Keratinocyte (primary cell): ENCODE measurements at regions not wholly inside any gene's neighbourhood (a gene's known extent, or its start where the extent isn't known, plus 50 kb on each side); places are given as distances from the start of the nearest gene placed in this dataset.

Experiments used
- DNase-seq: peaks from one replicate; pipeline ENCODE4 v3.0.0-alpha.2; 2011; ENCODE audit warnings: low read depth, missing footprints, low spot score
- FAIRE-seq: peaks from 2 replicates; lab custom pipeline; 2011; peaks lifted over from hg19 to GRCh38; lab: Jason Lieb, UNC
- H2AFZ ChIP-seq: 2 replicates; pipeline ENCODE4 v1.6.0; 2012; ENCODE audit warnings: low read length, control low read depth, inconsistent platforms; ENCODE audit not compliant: control insufficient read depth
- H3K27ac ChIP-seq: 2 replicates; pipeline ENCODE4 v1.5.1; 2011; ENCODE audit warnings: low read length; ENCODE audit not compliant: control insufficient read depth, insufficient read depth
- H3K27me3 ChIP-seq: 3 replicates; pipeline ENCODE4 v1.6.0; 2011; ENCODE audit warnings: low read length; ENCODE audit not compliant: control insufficient read depth, insufficient read depth; ENCODE audit errors: extremely low read depth
- H3K36me3 ChIP-seq, 2 experiments: 2 replicates in 1 of 2; 3 replicates in 1 of 2; pipeline ENCODE4 v1.5.1; 2011; ENCODE audit warnings: low read length in 2 of 2, mild to moderate bottlenecking in 1 of 2; ENCODE audit not compliant: control insufficient read depth in 2 of 2, insufficient read depth in 2 of 2; ENCODE audit errors: extremely low read depth in 1 of 2
- H3K4me1 ChIP-seq: 3 replicates; pipeline ENCODE4 v1.5.1; 2011; ENCODE audit warnings: low read length; ENCODE audit not compliant: control insufficient read depth, insufficient read depth; ENCODE audit errors: extremely low read depth
- H3K4me2 ChIP-seq: 3 replicates; pipeline ENCODE4 v1.6.0; 2011; ENCODE audit warnings: low read depth, low read length; ENCODE audit not compliant: control insufficient read depth, insufficient read depth; ENCODE audit errors: extremely low read depth
- H3K4me3 ChIP-seq, 3 experiments: fragments of 200-600 bp in 1 of 3; sonication (generic) in 1 of 3; 2 replicates in 2 of 3; 3 replicates in 1 of 3; pipeline ENCODE4 v1.5.1; 2011 to 2016; ENCODE audit warnings: low read length in 3 of 3, mild to moderate bottlenecking in 3 of 3, control low read depth in 2 of 3, inconsistent platforms in 1 of 3, low read depth in 1 of 3, mixed read lengths in 1 of 3, mixed run types in 1 of 3, moderate library complexity in 1 of 3; ENCODE audit not compliant: control insufficient read depth in 2 of 3, insufficient read depth in 2 of 3; ENCODE audit errors: extremely low read depth in 1 of 3
- H3K79me2 ChIP-seq: 2 replicates; pipeline ENCODE4 v1.6.0; 2012; ENCODE audit warnings: low read length; ENCODE audit not compliant: control insufficient read depth, insufficient read depth
- H3K9ac ChIP-seq: 3 replicates; pipeline ENCODE4 v1.6.0; 2011; ENCODE audit warnings: low read length; ENCODE audit not compliant: control insufficient read depth, insufficient read depth; ENCODE audit errors: extremely low read depth
- H3K9me1 ChIP-seq: 3 replicates; pipeline ENCODE4 v1.6.0; 2011; ENCODE audit warnings: low read length; ENCODE audit not compliant: control insufficient read depth, insufficient read depth; ENCODE audit errors: extremely low read depth
- H3K9me3 ChIP-seq: 2 replicates; pipeline ENCODE4 v1.5.1; 2012; ENCODE audit warnings: low read depth, low read length; ENCODE audit not compliant: control insufficient read depth
- H4K20me1 ChIP-seq: 3 replicates; pipeline ENCODE4 v1.6.0; 2011; ENCODE audit warnings: low read length; ENCODE audit not compliant: control insufficient read depth, insufficient read depth; ENCODE audit errors: extremely low read depth
- CTCF ChIP-seq, 3 experiments: IDR thresholded peaks in 1 of 3; conservative IDR thresholded peaks in 1 of 3; optimal IDR thresholded peaks in 1 of 3; 2 replicates in 2 of 3; 3 replicates in 1 of 3; pipeline versions ENCODE3 to v1.5.1; 2011; ENCODE audit warnings: low read length in 3 of 3, mild to moderate bottlenecking in 3 of 3, moderate library complexity in 2 of 3, control low read depth in 1 of 3, inconsistent platforms in 1 of 3; ENCODE audit not compliant: insufficient read depth in 2 of 3; ENCODE audit errors: extremely low read depth in 1 of 3
- EZH2 ChIP-seq: IDR thresholded peaks from one replicate; pipeline ENCODE4 v1.6.1; 2012; ENCODE audit warnings: inconsistent platforms, mild to moderate bottlenecking, low read length, moderate library complexity
- dilution Hi-C: fragments of 300-500 bp; cut with MboI; formaldehyde crosslinking; loops from one replicate; pipeline ENCODE4 v1.7.0; 2020; ENCODE audit warnings: low sequenced_read_pairs; ENCODE audit not compliant: extremely low pct_ligation_motif_present

GRCh38 chr6:11448038-11448437 lies 89.5 kb upstream of the TMEM170B start:
- dilution Hi-C loops, result no loop called here
- no peak overlapping the region for H3K4me3 ChIP-seq
- DNase-seq (no peak), FAIRE-seq (no peak)
- H3K27ac ChIP-seq, result no peak overlapping the region
- H3K27me3 ChIP-seq, result no peaks in the 10 kb centered on the region
- no peaks in the 10 kb centered on the region for H3K36me3 ChIP-seq
- no peak overlapping the region for H3K4me2 ChIP-seq
- no peak overlapping the region for H2AFZ ChIP-seq
- H4K20me1 ChIP-seq, result no peaks in the 10 kb centered on the region
- H3K9me1 ChIP-seq, result no peaks in the 10 kb centered on the region
- H3K4me1 ChIP-seq, result no peaks in the 10 kb centered on the region
- no peaks in the 10 kb centered on the region for H3K9me3 ChIP-seq
- no peaks in the 10 kb centered on the region for H3K79me2 ChIP-seq
- TF ChIP-seq EZH2, result no peak
- no peak for TF ChIP-seq CTCF (optimal IDR thresholded peaks at IDR 0.05 in 1 of 3, IDR thresholded peaks at IDR 0.05 in 1 of 3, conservative IDR thresholded peaks at IDR 0.05 in 1 of 3; ENCODE audit: extremely low read depth in 1 of 3, insufficient read depth in 2 of 3, low read length in 3 of 3)
- H3K9ac ChIP-seq, result no peak overlapping the region

GRCh38 chr6:11447265-11447664 lies 90.3 kb upstream of the TMEM170B start:
- Histone ChIP-seq H3K27me3 (no peaks in the 10 kb centered on the region), H3K36me3 (no peaks in the 10 kb centered on the region), H3K27ac (no peak overlapping the region), H3K4me3 (no peak overlapping the region), H3K4me1 (no peaks in the 10 kb centered on the region), H2AFZ (no peak overlapping the region), H3K4me2 (no peak overlapping the region), H3K9ac (no peak overlapping the region), H3K9me1 (no peaks in the 10 kb centered on the region), H3K9me3 (no peaks in the 10 kb centered on the region), H4K20me1 (no peaks in the 10 kb centered on the region), H3K79me2 (no peaks in the 10 kb centered on the region)
- dilution Hi-C loops, result no loop called here
- no peak for FAIRE-seq
- no peak for DNase-seq
- TF ChIP-seq CTCF (optimal IDR thresholded peaks at IDR 0.05 in 1 of 3, IDR thresholded peaks at IDR 0.05 in 1 of 3, conservative IDR thresholded peaks at IDR 0.05 in 1 of 3; ENCODE audit: extremely low read depth in 1 of 3, insufficient read depth in 2 of 3, low read length in 3 of 3) (no peak), EZH2 (no peak)
